ENCODE measurements at regions not wholly inside any gene's neighbourhood (a gene's known extent, or its start where the extent isn't known, plus 50 kb on each side); places are given as distances from the start of the nearest gene placed in this dataset.

GRCh38 chr11:92527467-92527866 is 302.8 kb downstream of the FAT3 start:
- H3K27me3 Mint-ChIP-seq = no peaks in the 10 kb centered on the region
- no peak overlapping the region for H3K4me3 Mint-ChIP-seq
- H3K27ac Mint-ChIP-seq = no peak overlapping the region
- peaks cover 4% of the 10 kb centered on the region for H3K9me3 Mint-ChIP-seq (ENCODE audit: low read depth)
- no peaks in the 10 kb centered on the region for H3K36me3 Mint-ChIP-seq
- no peaks in the 10 kb centered on the region for H3K4me1 Mint-ChIP-seq (ENCODE audit: low read depth)

DNA sequence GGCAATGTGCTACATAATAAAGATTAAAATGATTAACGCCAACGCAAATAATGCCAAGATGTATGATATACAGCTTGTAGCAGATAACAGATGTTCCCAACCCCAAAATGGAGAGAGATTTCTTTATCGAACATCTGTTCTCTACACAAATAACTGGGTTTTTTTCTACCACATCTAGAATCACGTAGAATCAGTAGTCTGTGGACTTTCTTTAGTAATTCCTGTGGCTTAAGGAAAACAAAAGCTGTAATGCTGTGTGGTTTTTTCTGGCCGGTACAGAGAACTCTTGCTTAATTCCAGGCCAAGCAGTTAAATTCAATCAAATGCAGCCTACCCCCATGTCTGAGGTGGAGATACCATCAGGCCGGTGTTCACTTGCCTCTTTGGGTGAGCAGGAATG is 303.4 kb downstream of the FAT3 start:
- H3K9me3 Mint-ChIP-seq (ENCODE audit: low read depth) = peaks cover 4% of the 10 kb centered on the region
- no peaks in the 10 kb centered on the region for H3K4me1 Mint-ChIP-seq (ENCODE audit: low read depth)
- no peaks in the 10 kb centered on the region for H3K27me3 Mint-ChIP-seq
- no peak overlapping the region for H3K4me3 Mint-ChIP-seq
- no peaks in the 10 kb centered on the region for H3K36me3 Mint-ChIP-seq
- no peak overlapping the region for H3K27ac Mint-ChIP-seq

DNA sequence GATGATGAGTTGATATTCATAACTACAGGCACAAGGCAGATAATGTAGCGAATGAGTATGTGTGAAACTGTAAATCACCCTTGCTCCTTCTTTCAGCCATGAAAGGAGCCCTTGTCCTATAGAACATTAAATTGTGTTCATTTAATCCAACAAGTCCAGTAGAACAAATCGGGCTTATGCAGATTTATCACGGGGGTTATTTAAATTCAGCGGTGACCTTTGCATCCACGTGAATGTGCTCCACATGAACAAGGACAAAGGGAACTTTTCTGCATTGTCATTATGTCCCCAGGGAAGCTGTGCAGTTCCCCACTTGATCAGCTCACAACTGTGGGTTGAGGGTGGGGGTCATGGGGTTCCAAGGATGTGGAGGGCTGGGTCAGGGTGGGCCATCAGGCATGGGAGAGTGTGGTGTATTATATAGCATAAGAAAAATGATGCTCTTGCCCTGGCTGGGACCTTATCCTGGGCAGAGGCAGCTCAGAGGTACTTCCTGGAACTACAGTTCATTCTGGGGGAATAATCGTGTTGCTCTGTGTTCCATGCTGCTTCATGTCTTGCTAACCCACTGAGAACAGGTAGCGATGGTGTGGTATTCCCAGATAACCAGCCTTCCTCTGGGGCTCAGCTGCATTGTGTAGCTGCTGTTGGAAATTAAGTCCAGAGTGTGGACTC is 306.6 kb downstream of the FAT3 start:
- Mint-ChIP-seq H3K27me3 (no peaks in the 10 kb centered on the region), H3K36me3 (no peaks in the 10 kb centered on the region), H3K9me3 (ENCODE audit: low read depth) (no peaks in the 10 kb centered on the region), H3K4me1 (ENCODE audit: low read depth) (no peaks in the 10 kb centered on the region), H3K4me3 (no peak overlapping the region), H3K27ac (no peak overlapping the region)

GRCh38 chr11:92533657-92534335 is 309.2 kb downstream of the FAT3 start:
- H3K27me3 Mint-ChIP-seq = no peaks in the 10 kb centered on the region

DNA sequence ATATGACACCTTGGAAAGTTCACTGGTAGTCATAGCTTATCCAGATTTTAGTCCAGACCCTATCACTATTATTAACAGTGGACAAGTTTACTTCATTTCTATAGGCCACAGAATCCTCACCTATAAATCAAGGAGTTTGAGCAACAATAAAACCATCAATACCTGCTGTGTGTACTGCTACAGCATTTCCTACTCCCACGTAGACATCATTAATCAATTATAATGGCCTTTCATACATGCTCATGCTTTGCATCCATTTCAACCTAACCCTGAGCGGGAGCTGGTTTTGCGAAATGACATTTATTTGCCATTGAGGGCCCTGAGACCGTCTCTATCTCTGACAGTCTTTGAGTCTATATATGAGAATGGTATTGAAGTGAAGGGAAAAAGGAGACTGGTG is 312.3 kb downstream of the FAT3 start:
- no peaks in the 10 kb centered on the region for H3K9me3 Mint-ChIP-seq (ENCODE audit: low read depth)
- H3K27me3 Mint-ChIP-seq = no peaks in the 10 kb centered on the region
- H3K36me3 Mint-ChIP-seq = no peaks in the 10 kb centered on the region
- H3K27ac Mint-ChIP-seq = no peak overlapping the region
- no peak overlapping the region for H3K4me3 Mint-ChIP-seq
- no peaks in the 10 kb centered on the region for H3K4me1 Mint-ChIP-seq (ENCODE audit: low read depth)

More at GRCh38 chr11:92533657-92534335, 309.2 kb downstream of the FAT3 start:
- H3K9me3 Mint-ChIP-seq (ENCODE audit: low read depth) = no peaks in the 10 kb centered on the region
- H3K27ac Mint-ChIP-seq = no peak overlapping the region
- H3K36me3 Mint-ChIP-seq = no peaks in the 10 kb centered on the region
- H3K4me3 Mint-ChIP-seq = no peak overlapping the region
- no peaks in the 10 kb centered on the region for H3K4me1 Mint-ChIP-seq (ENCODE audit: low read depth)

DNA sequence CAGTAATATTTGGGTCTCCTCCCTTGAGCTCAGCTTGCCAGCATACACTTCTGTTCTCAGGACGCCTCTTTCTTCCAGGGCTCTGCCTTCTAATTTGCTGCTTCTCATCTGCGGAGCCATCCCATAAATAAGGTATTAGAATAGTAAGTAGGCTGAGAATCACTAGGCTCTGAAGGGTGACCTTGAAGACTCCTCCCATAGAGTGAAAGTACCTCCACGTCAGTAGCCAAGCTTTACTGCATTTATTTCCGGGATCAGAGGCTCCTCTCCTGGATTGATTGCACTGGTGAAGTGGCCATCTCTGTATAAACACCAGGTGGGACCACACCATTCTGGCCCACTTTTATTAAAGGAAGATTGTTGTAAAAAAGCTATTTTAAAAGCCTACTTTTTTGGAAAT is 315.5 kb downstream of the FAT3 start:
- H3K4me1 Mint-ChIP-seq (ENCODE audit: low read depth) = no peaks in the 10 kb centered on the region
- H3K36me3 Mint-ChIP-seq = no peaks in the 10 kb centered on the region
- no peaks in the 10 kb centered on the region for H3K9me3 Mint-ChIP-seq (ENCODE audit: low read depth)
- H3K27me3 Mint-ChIP-seq = no peaks in the 10 kb centered on the region
- no peak overlapping the region for H3K4me3 Mint-ChIP-seq
- H3K27ac Mint-ChIP-seq = no peak overlapping the region

- no peaks in the 10 kb centered on the region for H3K9me3 Mint-ChIP-seq (ENCODE audit: low read depth)
- no peaks in the 10 kb centered on the region for H3K36me3 Mint-ChIP-seq
- H3K4me1 Mint-ChIP-seq (ENCODE audit: low read depth) = no peaks in the 10 kb centered on the region
- no peaks in the 10 kb centered on the region for H3K27me3 Mint-ChIP-seq
- no peak overlapping the region for H3K4me3 Mint-ChIP-seq
- no peak overlapping the region for H3K27ac Mint-ChIP-seq
Measured at GRCh38 chr11:92545906-92546471, 321.4 kb downstream of the FAT3 start.

DNA sequence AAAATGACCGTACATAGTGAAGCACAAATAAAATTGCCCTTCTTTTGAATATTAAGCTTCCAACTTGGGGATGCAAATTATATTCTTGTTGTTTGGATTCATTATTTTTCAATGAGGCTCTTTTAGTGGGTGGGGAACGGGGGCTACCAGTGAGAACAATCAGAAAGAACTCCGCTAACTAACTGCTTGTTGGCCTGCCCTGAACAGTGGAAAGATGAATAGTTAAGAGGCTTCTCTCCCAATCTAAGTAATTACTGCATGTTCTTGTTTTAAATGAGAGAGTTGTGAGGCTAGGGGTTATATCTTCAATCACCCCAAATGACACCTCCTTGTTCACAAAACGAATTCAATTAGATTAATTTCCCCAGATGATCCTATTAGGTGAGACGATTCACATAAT is 322.0 kb downstream of the FAT3 start:
- Mint-ChIP-seq H3K27me3 (no peaks in the 10 kb centered on the region), H3K4me3 (no peak overlapping the region), H3K4me1 (ENCODE audit: low read depth) (no peaks in the 10 kb centered on the region), H3K27ac (no peak overlapping the region), H3K36me3 (no peaks in the 10 kb centered on the region), H3K9me3 (ENCODE audit: low read depth) (no peaks in the 10 kb centered on the region)

GRCh38 chr11:92550411-92550810 is 325.8 kb downstream of the FAT3 start:
- Mint-ChIP-seq H3K36me3 (no peaks in the 10 kb centered on the region), H3K27me3 (no peaks in the 10 kb centered on the region), H3K4me3 (no peak overlapping the region), H3K4me1 (ENCODE audit: low read depth) (no peaks in the 10 kb centered on the region), H3K9me3 (ENCODE audit: low read depth) (no peaks in the 10 kb centered on the region), H3K27ac (no peak overlapping the region)

- Mint-ChIP-seq H3K4me1 (ENCODE audit: low read depth) (no peaks in the 10 kb centered on the region), H3K36me3 (no peaks in the 10 kb centered on the region), H3K27me3 (no peaks in the 10 kb centered on the region), H3K9me3 (ENCODE audit: low read depth) (no peaks in the 10 kb centered on the region), H3K4me3 (no peak overlapping the region), H3K27ac (no peak overlapping the region)
Measured at GRCh38 chr11:92550871-92551270, 326.3 kb downstream of the FAT3 start.

DNA sequence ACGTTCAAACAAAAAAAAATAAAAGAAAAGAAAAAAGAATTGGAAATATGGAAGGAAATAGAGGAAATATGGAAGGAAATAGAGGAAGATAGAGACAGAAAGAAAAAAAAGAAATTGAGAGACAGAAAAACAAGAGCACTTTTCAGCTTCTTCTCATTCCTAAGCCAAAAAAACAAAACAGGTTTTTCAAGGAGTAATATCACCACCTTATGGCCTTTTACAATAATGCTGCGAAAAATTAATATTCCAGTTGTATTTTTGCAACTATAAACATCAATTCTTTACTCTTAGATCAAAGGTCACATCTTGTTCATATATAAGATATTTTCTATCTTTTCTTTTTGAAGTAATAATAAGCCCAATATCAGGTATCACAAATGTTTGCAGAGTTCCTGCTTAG is 328.3 kb downstream of the FAT3 start:
- no peaks in the 10 kb centered on the region for H3K36me3 Mint-ChIP-seq
- no peaks in the 10 kb centered on the region for H3K9me3 Mint-ChIP-seq (ENCODE audit: low read depth)
- H3K4me1 Mint-ChIP-seq (ENCODE audit: low read depth) = no peaks in the 10 kb centered on the region
- H3K27ac Mint-ChIP-seq = no peak overlapping the region
- no peak overlapping the region for H3K4me3 Mint-ChIP-seq
- H3K27me3 Mint-ChIP-seq = no peaks in the 10 kb centered on the region

GRCh38 chr11:92554688-92555087 is 330.1 kb downstream of the FAT3 start:
- Mint-ChIP-seq H3K27me3 (no peaks in the 10 kb centered on the region), H3K4me1 (ENCODE audit: low read depth) (no peaks in the 10 kb centered on the region), H3K36me3 (no peaks in the 10 kb centered on the region), H3K4me3 (no peak overlapping the region), H3K27ac (no peak overlapping the region), H3K9me3 (ENCODE audit: low read depth) (no peaks in the 10 kb centered on the region)

GRCh38 chr11:92556431-92556830 is 331.8 kb downstream of the FAT3 start:
- H3K36me3 Mint-ChIP-seq = no peaks in the 10 kb centered on the region
- H3K4me1 Mint-ChIP-seq (ENCODE audit: low read depth) = no peaks in the 10 kb centered on the region
- no peaks in the 10 kb centered on the region for H3K27me3 Mint-ChIP-seq
- no peak overlapping the region for H3K4me3 Mint-ChIP-seq
- no peak overlapping the region for H3K27ac Mint-ChIP-seq
- no peaks in the 10 kb centered on the region for H3K9me3 Mint-ChIP-seq (ENCODE audit: low read depth)

DNA sequence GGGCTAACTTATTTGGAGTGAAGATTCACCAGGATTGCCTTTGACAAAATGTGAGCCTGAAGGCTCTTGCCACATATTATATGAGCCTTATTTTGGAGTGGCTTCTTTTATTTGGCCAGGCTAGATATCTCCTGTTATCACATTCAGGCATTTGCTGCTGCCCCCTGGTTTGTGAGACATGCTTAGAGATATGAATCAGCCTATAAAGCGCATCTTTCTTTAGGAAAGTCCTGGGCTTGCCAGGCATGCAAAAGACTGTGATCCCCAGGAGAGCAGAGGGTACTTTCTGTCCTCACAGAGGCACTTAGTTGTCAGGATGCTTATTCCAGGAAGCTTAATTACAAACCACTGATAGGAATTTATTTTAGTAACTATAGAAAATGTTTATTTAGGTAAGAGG is 333.3 kb downstream of the FAT3 start:
- Mint-ChIP-seq H3K9me3 (ENCODE audit: low read depth) (no peaks in the 10 kb centered on the region), H3K4me1 (ENCODE audit: low read depth) (no peaks in the 10 kb centered on the region), H3K27me3 (no peaks in the 10 kb centered on the region), H3K36me3 (no peaks in the 10 kb centered on the region), H3K27ac (no peak overlapping the region), H3K4me3 (no peak overlapping the region)

GRCh38 chr11:92558323-92558722 is 333.7 kb downstream of the FAT3 start:
- Mint-ChIP-seq H3K27ac (no peak overlapping the region), H3K36me3 (no peaks in the 10 kb centered on the region), H3K4me3 (no peak overlapping the region), H3K9me3 (ENCODE audit: low read depth) (no peaks in the 10 kb centered on the region), H3K4me1 (ENCODE audit: low read depth) (no peaks in the 10 kb centered on the region), H3K27me3 (no peaks in the 10 kb centered on the region)

DNA sequence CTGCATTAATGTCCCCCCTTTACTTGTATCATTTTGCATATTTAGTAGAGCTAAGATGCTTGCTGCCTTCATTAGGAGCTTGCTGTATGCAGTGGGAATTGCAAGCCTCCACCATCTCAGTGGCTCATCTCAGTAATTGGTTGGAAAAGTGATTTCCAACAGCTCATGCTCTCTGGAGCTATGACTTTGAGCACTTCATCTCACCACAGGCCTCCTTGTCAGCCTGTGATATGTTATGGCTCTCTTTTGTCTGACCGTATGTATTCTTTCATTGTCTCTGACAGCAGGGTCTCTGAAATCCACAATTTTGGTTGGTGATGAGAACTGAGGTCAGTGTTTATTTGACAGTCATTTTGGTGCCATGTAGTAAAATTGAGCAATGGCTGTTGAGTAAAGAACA is 345.1 kb downstream of the FAT3 start:
- H3K4me3 Mint-ChIP-seq = no peak overlapping the region
- H3K36me3 Mint-ChIP-seq = no peaks in the 10 kb centered on the region
- no peaks in the 10 kb centered on the region for H3K27me3 Mint-ChIP-seq
- H3K27ac Mint-ChIP-seq = no peak overlapping the region
- H3K9me3 Mint-ChIP-seq (ENCODE audit: low read depth) = no peaks in the 10 kb centered on the region
- no peaks in the 10 kb centered on the region for H3K4me1 Mint-ChIP-seq (ENCODE audit: low read depth)
